SIG-M5 treated with dmso at 0.1 percent for 504 hours (cell line): ENCODE measurements at regions not wholly inside any gene's neighbourhood (a gene's known extent, or its start where the extent isn't known, plus 50 kb on each side); places are given as distances from the start of the nearest gene placed in this dataset.
"Not testable (repeated sequence)": the region's sequence is repeated elsewhere in the genome, so short reads cannot be mapped to it uniquely, and the experiment has no call there.

ENCODE experiments used
- DNase-seq: peaks from one replicate; lab custom pipeline; 2025; ENCODE audit not compliant: unreplicated experiment; lab: John Stamatoyannopoulos, UW

GRCh38 chr4:164621886-164622521 lies 131.9 kb upstream of the SMIM31 start:
- no peak for DNase-seq

GRCh38 chr4:164623099-164623498 lies 130.8 kb upstream of the SMIM31 start:
- DNase-seq = no peak

GRCh38 chr4:164639001-164639400 lies 114.9 kb upstream of the SMIM31 start:
- no peak for DNase-seq

GRCh38 chr4:164648151-164648848 lies 105.6 kb upstream of the SMIM31 start:
- DNase-seq = no peak

GRCh38 chr4:164648849-164649212 lies 105.1 kb upstream of the SMIM31 start:
- DNase-seq = no peak

GRCh38 chr4:164659765-164660164 lies 94.2 kb upstream of the SMIM31 start:
- no peak for DNase-seq

- not testable (repeated sequence) for DNase-seq
Measured at GRCh38 chr4:164676152-164676551, 77.8 kb upstream of the SMIM31 start.

- no peak for DNase-seq
Measured at GRCh38 chr4:164683040-164683439, 70.9 kb upstream of the SMIM31 start.

GRCh38 chr4:164695650-164696049 lies 58.3 kb upstream of the SMIM31 start:
- DNase-seq = no peak

GRCh38 chr4:164700471-164700870 lies 53.5 kb upstream of the SMIM31 start:
- no peak for DNase-seq

- no peak for DNase-seq
Measured at GRCh38 chr4:164701665-164702064, 52.3 kb upstream of the SMIM31 start.
